Choroid plexus epithelial cell (primary cell): ENCODE measurements at regions not wholly inside any gene's neighbourhood (a gene's known extent, or its start where the extent isn't known, plus 50 kb on each side); places are given as distances from the start of the nearest gene placed in this dataset.

Experiments
- DNase-seq: peaks from one replicate; pipeline ENCODE4 v3.0.0-alpha.2; 2010; ENCODE audit warnings: low read depth
- H3K4me3 ChIP-seq: 2 replicates; pipeline ENCODE4 v1.5.1; 2011; ENCODE audit warnings: low read depth, mild to moderate bottlenecking, control low read depth, low read length, moderate library complexity
- CTCF ChIP-seq: conservative IDR thresholded peaks from 2 replicates; pipeline ENCODE4 v1.5.1; 2011; ENCODE audit warnings: low read depth, mild to moderate bottlenecking, control low read depth, inconsistent platforms, low read length, moderate library complexity

GRCh38 chr11:112856133-112856532 lies 105.1 kb upstream of the NCAM1 start:
- no peak overlapping the region for H3K4me3 ChIP-seq
- DNase-seq: no peak
- no peak for TF ChIP-seq CTCF

GRCh38 chr11:112856591-112856990 lies 104.6 kb upstream of the NCAM1 start:
- no peak for TF ChIP-seq CTCF
- no peak overlapping the region for H3K4me3 ChIP-seq
- no peak for DNase-seq

- H3K4me3 ChIP-seq: no peak overlapping the region
- no peak for DNase-seq
- no peak for TF ChIP-seq CTCF
Measured at GRCh38 chr11:112858289-112859023, 102.8 kb upstream of the NCAM1 start.

- TF ChIP-seq CTCF: no peak
- no peak overlapping the region for H3K4me3 ChIP-seq
- no peak for DNase-seq
Measured at GRCh38 chr11:112859787-112860186, 101.4 kb upstream of the NCAM1 start.

GRCh38 chr11:112861356-112861755 lies 99.9 kb upstream of the NCAM1 start:
- no peak for TF ChIP-seq CTCF
- no peak overlapping the region for H3K4me3 ChIP-seq
- DNase-seq: no peak

- TF ChIP-seq CTCF: no peak
- no peak for DNase-seq
- no peak overlapping the region for H3K4me3 ChIP-seq
Measured at GRCh38 chr11:112863305-112863704, 97.9 kb upstream of the NCAM1 start.

GRCh38 chr11:112864672-112865071 lies 96.5 kb upstream of the NCAM1 start:
- DNase-seq: no peak

More at GRCh38 chr11:112864672-112865071, 96.5 kb upstream of the NCAM1 start:
- H3K4me3 ChIP-seq: no peak overlapping the region
- TF ChIP-seq CTCF: no peak
